HepG2 (cell line): ENCODE measurements at regions not wholly inside any gene's neighbourhood (a gene's known extent, or its start where the extent isn't known, plus 50 kb on each side); places are given as distances from the start of the nearest gene placed in this dataset.

Experiments
- ARNTL ChIP-seq: sonication (generic); formaldehyde crosslinking; IDR thresholded peaks from 2 replicates; pipeline ENCODE4 v1.4.0; 2020; ENCODE audit warnings: mild to moderate bottlenecking, missing genetic modification reagents
- FOSL2 ChIP-seq: sonication (generic); formaldehyde crosslinking; IDR thresholded peaks from 2 replicates; pipeline ENCODE4 v1.4.0; 2020; ENCODE audit warnings: missing genetic modification reagents
- KDM5B ChIP-seq: sonication (generic); formaldehyde crosslinking; IDR thresholded peaks from 2 replicates; pipeline ENCODE4 v1.4.0; 2020; ENCODE audit warnings: missing genetic modification reagents, mild to moderate bottlenecking, borderline replicate concordance
- POLR2A ChIP-seq, 2 experiments: IDR thresholded peaks; 2 replicates each; pipeline ENCODE4 v1.6.1; 2011; ENCODE audit warnings: low read depth in 2 of 2, low read length in 2 of 2, mild to moderate bottlenecking in 1 of 2, moderate library complexity in 1 of 2; ENCODE audit not compliant: insufficient read depth in 1 of 2
- ZNF12 ChIP-seq: sonication (generic); formaldehyde crosslinking; IDR thresholded peaks from 2 replicates; pipeline ENCODE4 v1.5.0; 2020; ENCODE audit warnings: missing genetic modification reagents
- TF ChIP-seq, protein P1 (sequence below): sonication (generic); formaldehyde crosslinking; IDR thresholded peaks from 2 replicates; pipeline ENCODE4 v1.5.1; 2020; ENCODE audit warnings: mild to moderate bottlenecking, missing genetic modification reagents

DNA sequence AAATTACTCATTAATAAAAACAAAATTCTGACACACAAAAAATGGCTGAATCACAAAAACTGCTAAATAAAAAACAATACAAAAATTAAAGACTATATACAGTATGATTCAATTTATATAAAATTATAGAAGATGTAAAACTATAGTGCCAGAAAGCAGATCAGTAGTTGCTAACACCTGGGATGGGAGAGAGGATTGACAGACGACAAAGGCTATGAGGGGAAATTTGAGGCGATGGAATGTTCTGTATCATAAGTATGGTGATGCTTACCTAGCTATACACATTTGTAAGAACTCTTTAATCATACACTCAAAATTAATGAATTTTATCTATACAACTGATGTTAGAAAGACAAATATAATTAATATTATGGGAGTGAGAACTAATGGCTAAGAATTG, 247.9 kb upstream of the GJE1 start:
- TF ChIP-seq ZNF12 (CRISPR knock-in tag) (no peak), KDM5B (no peak), FOSL2 (no peak), POLR2A (IDR thresholded peaks at IDR 0.05; ENCODE audit: insufficient read depth in 1 of 2, low read depth in 2 of 2, low read length in 2 of 2) (no peak), ARNTL (CRISPR knock-in tag) (no peak)
- TF ChIP-seq, protein P1, sequence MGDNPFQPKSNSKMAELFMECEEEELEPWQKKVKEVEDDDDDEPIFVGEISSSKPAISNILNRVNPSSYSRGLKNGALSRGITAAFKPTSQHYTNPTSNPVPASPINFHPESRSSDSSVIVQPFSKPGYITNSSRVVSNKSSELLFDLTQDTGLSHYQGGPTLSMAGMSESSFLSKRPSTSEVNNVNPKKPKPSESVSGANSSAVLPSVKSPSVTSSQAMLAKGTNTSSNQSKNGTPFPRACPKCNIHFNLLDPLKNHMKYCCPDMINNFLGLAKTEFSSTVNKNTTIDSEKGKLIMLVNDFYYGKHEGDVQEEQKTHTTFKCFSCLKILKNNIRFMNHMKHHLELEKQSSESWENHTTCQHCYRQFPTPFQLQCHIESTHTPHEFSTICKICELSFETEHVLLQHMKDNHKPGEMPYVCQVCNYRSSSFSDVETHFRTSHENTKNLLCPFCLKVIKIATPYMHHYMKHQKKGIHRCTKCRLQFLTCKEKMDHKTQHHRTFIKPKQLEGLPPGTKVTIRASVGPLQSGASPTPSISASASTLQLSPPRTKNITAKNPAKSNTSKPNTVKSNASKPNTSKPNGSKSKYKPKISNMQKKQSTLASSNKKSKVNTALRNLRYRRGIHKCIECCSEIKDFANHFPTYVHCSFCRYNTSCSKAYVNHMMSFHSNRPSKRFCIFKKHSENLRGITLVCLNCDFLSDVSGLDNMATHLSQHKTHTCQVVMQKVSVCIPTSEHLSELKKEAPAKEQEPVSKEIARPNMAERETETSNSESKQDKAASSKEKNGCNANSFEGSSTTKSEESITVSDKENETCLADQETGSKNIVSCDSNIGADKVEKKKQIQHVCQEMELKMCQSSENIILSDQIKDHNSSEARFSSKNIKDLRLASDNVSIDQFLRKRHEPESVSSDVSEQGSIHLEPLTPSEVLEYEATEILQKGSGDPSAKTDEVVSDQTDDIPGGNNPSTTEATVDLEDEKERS (CRISPR knock-in tag): no peak
